GM18517 (cell line): ENCODE measurements at regions not wholly inside any gene's neighbourhood (a gene's known extent, or its start where the extent isn't known, plus 50 kb on each side); places are given as distances from the start of the nearest gene placed in this dataset.

Experiments
- ATAC-seq: cut with Tn5 transposase; IDR thresholded peaks from one replicate; pipeline ENCODE4 v1.9.1; 2021; ENCODE audit warnings: mild to moderate bottlenecking, moderate library complexity; ENCODE audit not compliant: unreplicated experiment

DNA sequence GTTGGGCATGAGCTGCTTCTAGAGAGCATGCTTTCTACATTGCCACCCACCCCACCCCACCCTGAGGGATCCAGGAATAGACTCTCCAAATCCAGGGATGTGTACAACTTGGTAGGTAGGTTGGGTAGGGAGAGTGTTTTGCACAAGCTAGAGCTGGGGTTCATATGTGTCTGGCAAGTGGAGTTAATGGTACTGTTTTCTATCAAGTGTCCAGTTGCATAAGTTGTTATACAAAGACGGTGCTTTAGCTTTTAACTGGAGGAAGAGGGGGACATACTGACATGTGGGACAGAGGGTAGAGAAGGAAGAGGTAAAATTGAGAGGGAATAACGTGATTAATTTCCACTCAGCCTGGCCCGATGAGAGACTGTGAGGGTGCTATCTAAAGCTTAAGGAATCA lies 51.0 kb upstream of the TNC start:
- no peak for ATAC-seq

DNA sequence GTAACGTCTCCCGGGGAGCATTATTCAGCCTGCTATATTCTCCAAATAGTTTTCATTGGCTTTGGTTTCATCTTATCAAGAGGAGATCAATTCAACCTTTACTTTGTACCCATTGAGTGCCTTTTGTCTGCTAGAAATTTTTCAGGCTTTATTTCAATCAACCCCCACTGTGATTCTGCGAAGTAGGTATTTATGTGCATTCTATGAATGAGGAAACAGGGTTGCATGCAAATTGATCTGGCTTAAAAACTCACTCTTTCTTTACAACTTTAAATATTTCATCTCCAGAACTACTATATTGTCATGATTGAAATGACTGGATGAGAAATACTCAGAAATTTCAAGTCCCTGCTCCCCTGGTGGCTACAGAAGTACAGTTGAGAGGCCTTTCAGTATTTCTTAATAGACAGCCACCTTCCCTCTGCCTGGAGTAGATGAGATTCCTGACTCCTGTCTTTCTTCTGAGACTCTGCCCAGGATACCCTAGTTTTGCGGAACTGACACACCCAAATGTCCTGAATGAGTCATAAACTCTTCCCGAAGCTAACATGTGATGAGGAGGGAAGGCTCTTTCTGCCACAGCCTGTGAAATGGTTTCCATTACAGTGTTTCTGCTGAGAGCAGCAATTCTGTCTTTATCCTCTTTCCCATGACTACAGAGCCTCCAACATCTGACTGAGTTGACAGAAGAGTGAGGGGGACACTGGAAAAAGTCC lies 52.6 kb upstream of the TNC start:
- ATAC-seq: no peak

DNA sequence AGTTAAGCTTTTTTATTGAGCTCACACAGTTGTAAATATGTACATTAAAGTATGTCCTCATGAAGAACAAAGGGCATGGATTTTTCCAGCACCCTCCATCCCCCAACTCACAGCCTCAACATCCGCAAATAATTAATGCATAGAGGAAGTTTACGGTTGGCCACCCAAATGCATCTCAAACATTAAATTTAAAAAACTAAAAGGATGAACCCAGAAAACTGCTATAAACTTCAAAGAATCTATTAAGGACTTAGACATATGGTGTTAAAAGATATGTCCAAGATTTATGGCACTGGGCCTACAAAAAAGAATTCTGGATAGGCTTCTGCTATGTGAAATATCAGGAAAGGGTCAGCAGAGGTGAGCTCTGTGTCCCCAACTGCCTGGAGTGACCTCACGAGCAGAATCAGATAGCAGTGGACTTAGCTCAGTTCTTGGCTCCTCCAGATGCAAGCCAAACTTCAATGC lies 54.0 kb upstream of the TNC start:
- ATAC-seq: no peak

DNA sequence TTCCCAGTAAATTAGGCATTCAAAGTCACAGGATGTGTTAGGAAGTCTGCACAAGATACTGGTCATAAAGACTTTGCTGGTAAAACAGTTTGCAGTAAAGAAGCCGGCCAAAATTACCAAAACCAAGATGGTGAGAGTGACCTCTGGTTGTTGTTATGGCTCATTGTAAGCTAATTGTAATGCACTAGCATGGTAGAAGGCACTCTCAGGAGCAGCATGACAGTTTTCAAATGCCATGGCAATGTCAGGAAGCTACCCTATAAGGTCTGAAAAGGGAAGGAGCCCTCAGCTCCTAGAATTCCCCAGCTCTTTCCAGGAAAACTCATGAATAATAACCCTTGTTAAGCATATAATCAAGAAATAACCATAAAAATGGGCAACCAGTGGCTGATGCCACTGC lies 64.3 kb upstream of the TNC start:
- ATAC-seq: no peak

- no peak for ATAC-seq
Observed at GRCh38 chr9:115183436-115183835, 65.5 kb upstream of the TNC start.

DNA sequence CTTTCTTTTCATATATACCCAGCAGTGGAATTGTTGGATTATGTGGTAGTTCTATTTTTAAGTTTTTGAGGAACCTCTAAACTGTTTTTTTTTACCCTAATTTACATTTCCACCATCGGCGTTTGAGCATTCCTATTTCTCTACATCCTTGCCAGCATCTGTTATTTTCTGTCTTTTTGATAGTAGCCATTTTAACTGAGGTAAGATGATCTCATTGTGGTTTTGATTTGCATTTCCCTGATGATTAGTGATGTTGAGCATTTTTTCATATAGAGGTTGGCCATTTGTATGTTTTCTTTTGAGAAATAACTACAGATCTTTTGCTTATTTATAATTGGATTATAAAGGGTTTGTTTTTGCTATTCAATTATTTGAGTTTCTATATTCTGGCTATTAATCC lies 71.7 kb upstream of the TNC start:
- ATAC-seq: no peak

DNA sequence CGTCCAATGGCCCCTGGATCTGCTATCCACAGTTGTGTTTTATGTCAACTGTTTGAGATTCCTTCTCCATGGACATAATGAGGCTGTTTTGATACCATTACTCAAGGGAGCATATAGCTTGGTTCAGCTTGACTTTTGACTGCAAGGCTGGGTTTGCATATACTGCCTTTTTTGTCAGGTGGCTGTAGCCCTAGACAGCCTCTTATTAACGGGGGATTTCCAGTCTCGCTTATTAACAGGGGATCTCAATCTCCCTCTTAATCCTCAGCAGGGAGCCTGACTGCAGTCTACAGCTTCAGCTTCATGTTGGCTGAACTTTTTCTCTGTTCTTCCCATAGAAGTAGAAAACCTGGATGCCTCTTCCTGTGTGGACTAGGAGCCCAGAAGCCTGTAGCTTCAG lies 73.7 kb upstream of the TNC start:
- ATAC-seq: no peak

DNA sequence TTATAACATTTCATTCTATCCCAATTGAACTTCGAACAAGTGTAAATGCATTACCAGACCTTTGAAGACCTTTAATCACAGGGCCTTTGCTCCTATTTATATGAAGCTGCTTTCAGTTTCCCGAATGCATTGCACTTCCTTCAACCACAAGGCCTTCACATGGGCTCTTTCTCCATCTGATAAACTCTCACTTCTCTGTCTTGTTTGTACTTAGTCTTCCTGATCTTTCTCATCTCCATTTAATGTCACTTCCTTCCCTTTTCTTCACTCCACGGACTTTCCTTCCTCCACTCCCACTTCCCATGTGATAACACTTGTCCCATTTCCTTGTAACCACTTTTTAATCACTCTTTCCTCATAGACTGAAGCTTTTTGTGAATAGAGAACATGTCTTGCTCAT lies 74.3 kb upstream of the TNC start:
- no peak for ATAC-seq

DNA sequence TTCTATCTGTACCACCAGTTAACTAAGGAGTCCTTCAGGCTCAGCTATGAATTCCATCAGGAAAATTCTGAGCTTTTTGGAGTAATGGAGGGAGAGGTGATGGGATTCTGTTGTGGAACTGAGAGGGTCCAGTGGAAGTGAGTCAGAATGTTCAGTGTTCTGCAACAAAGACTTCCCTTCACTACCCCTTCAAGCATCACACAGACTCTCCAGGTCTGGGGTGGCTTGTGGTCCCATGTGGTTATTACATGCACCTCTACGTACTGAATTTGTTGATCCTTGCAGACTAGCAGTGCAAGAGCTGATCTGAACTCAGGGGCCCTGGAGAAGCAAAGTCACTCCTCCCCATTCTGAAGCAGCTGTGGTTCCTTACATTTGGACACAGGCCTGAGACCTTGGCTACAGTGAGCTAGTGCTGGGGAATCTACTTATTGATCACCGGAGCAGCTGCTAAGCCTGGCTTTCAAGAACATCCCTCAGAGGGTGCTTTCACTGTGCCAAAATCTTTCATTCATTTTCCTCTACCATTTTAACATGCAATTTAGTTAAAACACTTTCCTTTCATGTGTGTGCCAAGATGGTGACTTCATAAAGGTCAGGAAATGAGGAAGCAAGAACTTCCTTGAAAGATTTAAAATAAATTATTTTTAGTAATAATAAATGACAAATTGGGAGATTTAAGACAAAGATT lies 75.0 kb upstream of the TNC start:
- ATAC-seq: no peak

GRCh38 chr9:115193777-115194176 lies 75.8 kb upstream of the TNC start:
- ATAC-seq: no peak

- ATAC-seq: no peak
Observed at GRCh38 chr9:115194216-115194615, 76.3 kb upstream of the TNC start.

- ATAC-seq: no peak
Observed at GRCh38 chr9:115195912-115196311, 78.0 kb upstream of the TNC start.

DNA sequence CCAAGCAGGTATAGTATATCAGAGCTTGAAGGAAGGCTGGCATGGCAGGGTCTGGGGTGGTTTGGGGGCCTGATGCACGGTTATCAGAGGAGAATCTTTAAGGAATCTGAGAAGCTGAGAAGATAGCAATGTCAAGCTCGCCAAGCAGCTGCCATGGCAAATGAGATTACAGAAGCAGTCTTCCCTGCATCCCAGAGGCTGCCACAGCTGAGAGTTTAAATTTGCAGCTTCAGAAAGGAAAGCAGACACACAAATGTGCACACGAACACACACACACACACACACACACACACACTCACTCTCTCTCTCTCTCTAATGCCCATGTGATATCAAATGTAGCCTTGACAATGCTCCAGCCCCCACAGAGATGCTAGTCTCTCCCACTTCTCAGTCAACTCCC lies 79.0 kb upstream of the TNC start:
- ATAC-seq: no peak

GRCh38 chr9:115198001-115198400 lies 80.0 kb upstream of the TNC start:
- ATAC-seq: no peak

DNA sequence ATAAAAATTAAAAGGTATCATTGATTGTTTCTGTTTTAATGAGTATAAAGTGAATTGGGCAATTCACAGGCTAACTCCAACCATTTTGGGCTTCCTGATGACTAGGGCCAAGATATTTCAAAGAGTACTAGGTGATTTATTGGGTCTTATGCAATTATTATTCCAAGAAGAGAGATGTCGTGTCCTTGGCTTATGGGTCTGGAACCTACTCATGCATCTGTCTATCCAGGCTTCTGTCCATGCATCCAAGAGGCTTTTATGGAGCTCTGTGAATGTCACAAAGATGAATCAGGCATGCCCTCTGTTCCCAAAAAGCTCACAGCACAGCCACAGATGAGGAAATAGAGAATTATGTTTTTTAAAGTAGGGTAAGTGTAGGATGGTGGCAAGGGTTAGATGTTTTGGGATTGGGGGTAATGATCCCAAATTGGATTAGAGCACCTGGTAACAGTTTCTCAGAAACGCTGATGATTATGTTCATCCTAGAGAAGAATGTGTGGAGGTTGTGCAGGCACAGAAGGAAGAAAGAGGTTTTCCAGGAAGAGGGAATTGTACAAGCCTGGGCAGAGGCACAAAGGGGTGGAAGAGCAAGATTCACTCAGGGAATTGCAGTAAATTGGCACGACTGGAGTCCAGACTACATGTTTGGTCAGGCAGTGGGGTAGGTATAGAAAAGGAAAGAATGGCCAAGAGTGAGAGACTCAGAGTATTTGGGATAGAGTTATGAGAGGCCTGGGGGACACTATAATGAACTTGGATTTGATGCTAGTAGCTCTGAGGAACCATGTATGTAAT lies 83.0 kb upstream of the TNC start:
- no peak for ATAC-seq

DNA sequence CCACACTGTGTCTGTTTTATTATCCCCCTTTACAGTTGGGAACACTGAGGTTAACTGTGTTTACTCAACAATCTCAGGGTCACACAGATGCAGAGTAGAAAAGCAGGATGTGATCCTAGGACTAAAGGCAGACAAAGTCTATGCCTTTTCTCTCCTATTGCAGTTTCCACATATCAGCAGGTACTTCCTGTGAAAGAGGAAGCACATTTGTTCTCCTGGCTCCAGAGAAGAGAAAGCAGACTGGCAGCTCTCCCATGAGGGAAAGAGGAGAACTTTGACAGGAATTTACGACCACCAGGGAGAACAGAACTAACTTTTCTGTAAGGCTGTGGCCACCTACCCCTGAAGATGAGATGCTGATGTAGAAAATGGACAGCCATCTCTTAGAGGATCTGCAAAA lies 84.2 kb upstream of the TNC start:
- no peak for ATAC-seq

DNA sequence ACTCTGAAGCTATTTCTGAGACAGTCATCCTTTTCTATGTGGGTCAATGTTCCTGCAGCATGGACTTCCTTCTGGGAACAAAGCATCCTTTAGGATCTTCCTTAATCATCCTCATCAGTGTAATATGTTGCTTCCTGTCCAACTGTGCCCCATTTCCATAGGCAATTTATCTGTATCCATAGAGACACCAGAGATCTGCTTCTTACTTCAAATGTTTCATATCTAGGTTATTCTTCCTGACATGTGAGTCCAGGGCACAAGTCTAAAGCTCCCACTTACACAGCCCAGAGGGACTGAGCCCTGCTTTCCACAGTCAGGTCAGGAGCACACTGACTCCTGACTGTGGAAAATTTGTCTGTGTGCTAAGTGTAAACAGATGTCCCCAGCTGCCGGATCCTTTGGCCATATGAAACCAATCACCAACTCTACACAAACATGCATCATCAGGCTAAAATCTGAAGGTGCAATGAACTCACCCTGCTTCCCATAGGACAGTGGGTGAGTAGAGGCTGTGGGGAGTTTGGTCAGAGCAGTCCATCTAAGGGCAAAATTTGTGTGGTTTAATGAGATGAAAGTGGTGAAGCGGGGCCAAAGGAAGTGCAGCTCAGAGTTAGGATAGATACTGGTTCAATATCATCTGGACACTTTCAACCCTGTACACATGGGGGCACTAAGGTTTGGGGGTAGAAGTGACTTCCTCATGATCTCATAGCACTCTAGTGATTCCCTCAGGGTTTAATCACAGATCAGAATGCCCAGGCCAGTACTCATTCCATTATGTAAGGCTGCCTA lies 85.2 kb upstream of the TNC start:
- no peak for ATAC-seq

DNA sequence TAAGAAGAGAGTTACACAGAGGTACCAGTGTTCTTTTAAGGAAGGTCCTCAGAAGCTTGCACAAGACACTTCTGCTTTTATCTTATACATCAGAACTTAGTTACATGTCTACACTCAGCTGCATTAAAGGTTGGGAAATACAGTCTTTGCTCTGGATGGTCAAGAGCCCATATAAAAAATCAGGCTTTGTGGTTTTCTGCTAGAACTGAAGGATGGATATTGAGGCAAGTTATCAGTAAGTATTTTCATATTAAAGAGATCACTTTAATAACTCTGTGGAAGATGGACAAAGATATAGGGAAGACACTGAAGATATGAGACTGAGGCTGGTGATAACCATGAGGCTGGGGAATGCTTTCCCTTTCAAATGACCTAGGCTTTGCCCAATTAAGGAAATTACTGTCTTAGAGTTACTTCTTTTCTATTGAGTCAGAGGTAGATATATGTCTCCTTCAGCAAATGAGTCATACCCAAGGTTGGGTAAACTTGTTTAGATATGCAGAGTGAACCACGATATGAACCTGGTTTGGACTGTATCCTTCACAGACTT lies 87.0 kb upstream of the TNC start:
- peak; percentile 56 for ATAC-seq

GRCh38 chr9:115207003-115207836 lies 89.3 kb upstream of the TNC start:
- no peak for ATAC-seq

GRCh38 chr9:115208501-115208900 lies 90.5 kb upstream of the TNC start:
- no peak for ATAC-seq
